ENCODE measurements at regions not wholly inside any gene's neighbourhood (a gene's known extent, or its start where the extent isn't known, plus 50 kb on each side); places are given as distances from the start of the nearest gene placed in this dataset.

DNA sequence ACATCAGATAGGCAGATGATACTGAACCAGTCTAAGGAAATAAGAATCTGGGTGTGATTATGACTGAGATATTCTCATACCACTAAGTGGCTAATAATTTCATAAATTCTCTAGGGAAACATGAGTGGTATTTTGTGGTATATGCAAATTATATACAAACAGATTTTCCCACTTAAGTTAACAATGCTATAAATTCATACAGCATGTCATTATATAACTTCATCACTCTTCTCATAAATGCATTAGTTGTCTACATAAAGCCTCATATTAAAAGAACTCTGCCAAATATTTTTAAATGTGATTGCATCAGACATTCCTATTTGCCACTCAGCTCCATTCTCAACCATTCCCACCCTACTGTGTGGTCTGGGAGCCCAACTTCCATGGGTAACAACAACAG, 226.5 kb downstream of the TLE1 start:
- no peak for TF ChIP-seq POLR2A (IDR thresholded peaks at IDR 0.05; ENCODE audit: low read depth)
- TF ChIP-seq, protein P1, sequence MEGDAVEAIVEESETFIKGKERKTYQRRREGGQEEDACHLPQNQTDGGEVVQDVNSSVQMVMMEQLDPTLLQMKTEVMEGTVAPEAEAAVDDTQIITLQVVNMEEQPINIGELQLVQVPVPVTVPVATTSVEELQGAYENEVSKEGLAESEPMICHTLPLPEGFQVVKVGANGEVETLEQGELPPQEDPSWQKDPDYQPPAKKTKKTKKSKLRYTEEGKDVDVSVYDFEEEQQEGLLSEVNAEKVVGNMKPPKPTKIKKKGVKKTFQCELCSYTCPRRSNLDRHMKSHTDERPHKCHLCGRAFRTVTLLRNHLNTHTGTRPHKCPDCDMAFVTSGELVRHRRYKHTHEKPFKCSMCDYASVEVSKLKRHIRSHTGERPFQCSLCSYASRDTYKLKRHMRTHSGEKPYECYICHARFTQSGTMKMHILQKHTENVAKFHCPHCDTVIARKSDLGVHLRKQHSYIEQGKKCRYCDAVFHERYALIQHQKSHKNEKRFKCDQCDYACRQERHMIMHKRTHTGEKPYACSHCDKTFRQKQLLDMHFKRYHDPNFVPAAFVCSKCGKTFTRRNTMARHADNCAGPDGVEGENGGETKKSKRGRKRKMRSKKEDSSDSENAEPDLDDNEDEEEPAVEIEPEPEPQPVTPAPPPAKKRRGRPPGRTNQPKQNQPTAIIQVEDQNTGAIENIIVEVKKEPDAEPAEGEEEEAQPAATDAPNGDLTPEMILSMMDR (IDR thresholded peaks at IDR 0.05), result no peak
- no peak for TF ChIP-seq POLR2AphosphoS5 (IDR thresholded peaks at IDR 0.05)
